ENCODE measurements at regions not wholly inside any gene's neighbourhood (a gene's known extent, or its start where the extent isn't known, plus 50 kb on each side); places are given as distances from the start of the nearest gene placed in this dataset.

- TF ChIP-seq CTCF (IDR thresholded peaks at IDR 0.05; ENCODE audit: low read length) (no peak), EZH2 (IDR thresholded peaks at IDR 0.05; ENCODE audit: borderline replicate concordance, low read length) (no peak)
Measured at GRCh38 chr10:33602278-33602677, 267.8 kb upstream of the NRP1 start.

All from OCI-LY1 (cell line).